CD4-positive, CD25-positive, alpha-beta regulatory T cell (primary cell): ENCODE measurements at regions not wholly inside any gene's neighbourhood (a gene's known extent, or its start where the extent isn't known, plus 50 kb on each side); places are given as distances from the start of the nearest gene placed in this dataset.
"Not testable (repeated sequence)": the region's sequence is repeated elsewhere in the genome, so short reads cannot be mapped to it uniquely, and the experiment has no call there.

ENCODE experiments used
- ATAC-seq, 2 donors: fragments of 150-1000 bp; cut with Tn5 transposase; one replicate each; pipeline ENCODE4 v1.10.0; 2021; ENCODE audit warnings: low read depth in 2 of 2, moderate number of reproducible peaks in 2 of 2, moderate library complexity in 1 of 2
- DNase-seq, 3 donors: peaks; one replicate each; pipeline versions ENCODE4 v3.0.0 to v3.0.0-alpha.2; 2012 to 2022; ENCODE audit warnings: mixed read lengths in 1 of 3
- H3K27ac ChIP-seq: one replicate; pipeline ENCODE4 v1.7.0; 2013; ENCODE audit warnings: mild to moderate bottlenecking, low read length; ENCODE audit not compliant: insufficient read depth, poor library complexity, severe bottlenecking
- H3K27me3 ChIP-seq: one replicate; pipeline ENCODE4 v1.7.0; 2013; ENCODE audit warnings: low read length; ENCODE audit not compliant: control insufficient read depth, insufficient read depth
- H3K36me3 ChIP-seq: one replicate; pipeline ENCODE4 v1.7.0; 2013; ENCODE audit warnings: mild to moderate bottlenecking, low read length, moderate library complexity; ENCODE audit not compliant: control insufficient read depth, insufficient read depth
- H3K4me1 ChIP-seq: 2 replicates; pipeline ENCODE4 v1.7.0; 2013; ENCODE audit warnings: mild to moderate bottlenecking, low read length; ENCODE audit not compliant: insufficient read depth, control insufficient read depth, poor library complexity, severe bottlenecking
- H3K4me3 ChIP-seq: one replicate; pipeline ENCODE4 v1.7.0; 2013; ENCODE audit warnings: low read depth, mild to moderate bottlenecking, low read length, moderate library complexity
- H3K9me3 ChIP-seq, 2 experiments: 1 replicate in 1 of 2; 2 replicates in 1 of 2; pipeline ENCODE4 v1.7.0; 2013; ENCODE audit warnings: low read length in 2 of 2, mild to moderate bottlenecking in 1 of 2, moderate library complexity in 1 of 2; ENCODE audit not compliant: control insufficient read depth in 2 of 2
- H3K27ac Mint-ChIP-seq, 3 donors: one replicate each; pipeline ENCODE4 v1.8.0; 2020 to 2022; ENCODE audit warnings: mild to moderate bottlenecking in 3 of 3, mixed read lengths in 3 of 3, moderate library complexity in 2 of 3
- H3K27me3 Mint-ChIP-seq: one replicate; pipeline ENCODE4 v1.8.0; 2022; ENCODE audit warnings: mild to moderate bottlenecking, mixed read lengths
- H3K36me3 Mint-ChIP-seq: one replicate; pipeline ENCODE4 v1.8.0; 2020; ENCODE audit warnings: mixed read lengths
- H3K4me1 Mint-ChIP-seq, 4 donors: one replicate each; pipeline ENCODE4 v1.8.0; 2020 to 2022; ENCODE audit warnings: mixed read lengths in 4 of 4, mild to moderate bottlenecking in 1 of 4
- H3K4me3 Mint-ChIP-seq, 4 donors: one replicate each; pipeline ENCODE4 v1.8.0; 2020 to 2022; ENCODE audit warnings: mild to moderate bottlenecking in 4 of 4, mixed read lengths in 4 of 4, moderate library complexity in 3 of 4
- H3K9me3 Mint-ChIP-seq, 7 donors: one replicate each; pipeline ENCODE4 v1.8.0; 2020 to 2022; ENCODE audit warnings: mixed read lengths in 7 of 7, mild to moderate bottlenecking in 3 of 7, moderate library complexity in 2 of 7

- not testable (repeated sequence) for H3K9me3 Mint-ChIP-seq, ATAC-seq, DNase-seq, H3K4me1 ChIP-seq, H3K4me3 Mint-ChIP-seq, H3K4me1 Mint-ChIP-seq, H3K4me3 ChIP-seq, H3K27me3 ChIP-seq, H3K36me3 Mint-ChIP-seq, H3K27ac ChIP-seq, H3K9me3 ChIP-seq, H3K27ac Mint-ChIP-seq, H3K27me3 Mint-ChIP-seq, H3K36me3 ChIP-seq
Measured at GRCh38 chr3:14029390-14029995, 95.2 kb downstream of the CHCHD4 start.

GRCh38 chr3:14028122-14028521, 96.5 kb downstream of the CHCHD4 start:
- not testable (repeated sequence) for H3K36me3 ChIP-seq, H3K4me3 Mint-ChIP-seq, H3K27ac ChIP-seq, H3K36me3 Mint-ChIP-seq, ATAC-seq, H3K4me3 ChIP-seq, DNase-seq, H3K27me3 Mint-ChIP-seq, H3K9me3 ChIP-seq, H3K4me1 Mint-ChIP-seq, H3K27me3 ChIP-seq, H3K4me1 ChIP-seq, H3K27ac Mint-ChIP-seq
- H3K9me3 Mint-ChIP-seq = peaks cover 2 to 14% (median 4%) of the 10 kb centered on the region in 7 donors

GRCh38 chr3:14019459-14019858, 105.2 kb downstream of the CHCHD4 start:
- Mint-ChIP-seq H3K4me1 (no peaks in the 10 kb centered on the region), H3K4me3 (no peak overlapping the region), H3K27me3 (peaks cover 14% of the 10 kb centered on the region), H3K36me3 (no peaks in the 10 kb centered on the region), H3K9me3 (peaks cover 0 to 27% (median 9%) of the 10 kb centered on the region in 7 donors), H3K27ac (peak overlapping the region in 1 of 3 donors; percentile 50)
- Histone ChIP-seq H3K4me1 (no peaks in the 10 kb centered on the region), H3K36me3 (no peaks in the 10 kb centered on the region), H3K27ac (no peak overlapping the region), H3K4me3 (no peak overlapping the region), H3K9me3 (no peaks in the 10 kb centered on the region), H3K27me3 (no peaks in the 10 kb centered on the region)
- DNase-seq (no peak), ATAC-seq (no peak)

- Histone ChIP-seq H3K9me3 (no peaks in the 10 kb centered on the region), H3K36me3 (no peaks in the 10 kb centered on the region), H3K27ac (no peak overlapping the region), H3K27me3 (no peaks in the 10 kb centered on the region), H3K4me1 (no peaks in the 10 kb centered on the region), H3K4me3 (no peak overlapping the region)
- Mint-ChIP-seq H3K27me3 (peaks cover 25% of the 10 kb centered on the region), H3K9me3 (peaks cover 0 to 17% (median 3%) of the 10 kb centered on the region in 7 donors), H3K27ac (no peak overlapping the region), H3K36me3 (no peaks in the 10 kb centered on the region), H3K4me3 (no peak overlapping the region), H3K4me1 (no peaks in the 10 kb centered on the region)
- ATAC-seq = no peak
- no peak for DNase-seq
Measured at GRCh38 chr3:14016900-14017475, 107.7 kb downstream of the CHCHD4 start.

- Histone ChIP-seq H3K36me3 (no peaks in the 10 kb centered on the region), H3K9me3 (no peaks in the 10 kb centered on the region)
- H3K4me3 Mint-ChIP-seq = no peak overlapping the region
Measured at GRCh38 chr3:14007006-14007405, 117.7 kb downstream of the CHCHD4 start.

GRCh38 chr3:14001136-14001535, 121.3 kb upstream of the WNT7A start:
- Histone ChIP-seq H3K36me3 (no peaks in the 10 kb centered on the region), H3K27me3 (no peaks in the 10 kb centered on the region), H3K9me3 (peaks cover 0 to 3% of the 10 kb centered on the region in 2 experiments), H3K27ac (no peak overlapping the region), H3K4me3 (no peak overlapping the region), H3K4me1 (no peaks in the 10 kb centered on the region)
- H3K36me3 Mint-ChIP-seq = no peaks in the 10 kb centered on the region
- peaks cover 17% of the 10 kb centered on the region for H3K27me3 Mint-ChIP-seq
- H3K4me3 Mint-ChIP-seq = no peak overlapping the region
- H3K4me1 Mint-ChIP-seq = no peaks in the 10 kb centered on the region
- H3K9me3 Mint-ChIP-seq = peaks cover 0 to 2% (median under 1%) of the 10 kb centered on the region in 7 donors
- no peak overlapping the region for H3K27ac Mint-ChIP-seq
- DNase-seq (no peak), ATAC-seq (no peak)

More at GRCh38 chr3:14007006-14007405, 117.7 kb downstream of the CHCHD4 start:
- Mint-ChIP-seq H3K9me3 (peaks cover 0 to 3% (median 2%) of the 10 kb centered on the region in 7 donors), H3K4me1 (no peaks in the 10 kb centered on the region), H3K36me3 (no peaks in the 10 kb centered on the region), H3K27ac (no peak overlapping the region), H3K27me3 (peaks cover 20% of the 10 kb centered on the region)
- no peak overlapping the region for H3K4me3 ChIP-seq
- H3K4me1 ChIP-seq = no peaks in the 10 kb centered on the region
- DNase-seq (no peak), ATAC-seq (no peak)
- H3K27me3 ChIP-seq = no peaks in the 10 kb centered on the region
- H3K27ac ChIP-seq = no peak overlapping the region

GRCh38 chr3:14000556-14000955, 120.7 kb upstream of the WNT7A start:
- ATAC-seq (no peak), DNase-seq (no peak)
- no peaks in the 10 kb centered on the region for H3K4me1 ChIP-seq
- Mint-ChIP-seq H3K27me3 (peaks cover 21% of the 10 kb centered on the region), H3K36me3 (no peaks in the 10 kb centered on the region), H3K27ac (no peak overlapping the region), H3K4me3 (no peak overlapping the region), H3K9me3 (peaks cover 0 to 5% (median 3%) of the 10 kb centered on the region in 7 donors), H3K4me1 (no peaks in the 10 kb centered on the region)
- no peaks in the 10 kb centered on the region for H3K27me3 ChIP-seq
- no peak overlapping the region for H3K27ac ChIP-seq
- no peaks in the 10 kb centered on the region for H3K36me3 ChIP-seq
- no peak overlapping the region for H3K4me3 ChIP-seq
- H3K9me3 ChIP-seq = peaks cover 0 to 3% of the 10 kb centered on the region in 2 experiments

- Mint-ChIP-seq H3K4me1 (no peaks in the 10 kb centered on the region), H3K9me3 (peaks cover 0 to 11% (median 4%) of the 10 kb centered on the region in 7 donors), H3K27ac (no peak overlapping the region), H3K27me3 (peaks cover 16% of the 10 kb centered on the region), H3K4me3 (no peak overlapping the region), H3K36me3 (no peaks in the 10 kb centered on the region)
- no peak for DNase-seq
- H3K27me3 ChIP-seq = no peaks in the 10 kb centered on the region
- no peak for ATAC-seq
- H3K27ac ChIP-seq = no peak overlapping the region
- no peaks in the 10 kb centered on the region for H3K4me1 ChIP-seq
- H3K36me3 ChIP-seq = no peaks in the 10 kb centered on the region
- peaks cover 0 to 3% of the 10 kb centered on the region in 2 experiments for H3K9me3 ChIP-seq
- no peak overlapping the region for H3K4me3 ChIP-seq
Measured at GRCh38 chr3:13998831-13999230, 119.0 kb upstream of the WNT7A start.
